Breast epithelium (tissue), 3 donors: ENCODE measurements at regions not wholly inside any gene's neighbourhood (a gene's known extent, or its start where the extent isn't known, plus 50 kb on each side); places are given as distances from the start of the nearest gene placed in this dataset.

Source experiments
- POLR2A ChIP-seq: fragments of 450-650 bp; IDR thresholded peaks from one replicate; pipeline ENCODE4 v1.6.1; 2016; ENCODE audit warnings: antibody characterized with exemption, mild to moderate bottlenecking, moderate library complexity
- POLR2AphosphoS5 ChIP-seq, 3 donors: sonication (generic); formaldehyde crosslinking; IDR thresholded peaks; one replicate each; pipeline ENCODE4 v1.6.1; 2017; ENCODE audit warnings: antibody characterized with exemption in 3 of 3
- TF ChIP-seq, protein P1 (sequence below), 3 donors: fragments of 450-650 bp; IDR thresholded peaks; one replicate each; pipeline ENCODE4 v1.5.1; 2016 to 2017; ENCODE audit warnings: antibody characterized with exemption in 3 of 3, mild to moderate bottlenecking in 3 of 3, moderate library complexity in 3 of 3

DNA sequence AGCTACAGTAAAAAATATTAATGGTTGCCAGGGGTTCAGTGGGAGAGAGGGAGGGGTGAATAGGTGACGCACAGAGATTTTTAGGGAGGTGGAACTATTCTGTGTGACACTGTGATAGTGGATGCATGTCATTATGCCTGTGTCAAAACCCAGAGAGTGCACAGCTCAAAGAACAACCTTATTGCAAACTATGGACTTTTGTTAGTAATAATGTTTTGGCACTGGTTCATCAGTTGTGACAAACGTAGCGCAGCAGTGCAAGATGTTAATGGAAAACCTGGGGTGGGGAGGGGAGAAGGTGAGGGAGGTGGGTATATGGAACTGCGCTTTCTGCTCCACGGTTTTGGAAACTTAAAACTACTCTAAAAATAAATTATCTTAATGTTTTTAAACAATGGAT is 134.6 kb upstream of the RFC3 start:
- TF ChIP-seq POLR2A (no peak), POLR2AphosphoS5 (IDR thresholded peaks at IDR 0.05) (no peak)
- TF ChIP-seq, protein P1, sequence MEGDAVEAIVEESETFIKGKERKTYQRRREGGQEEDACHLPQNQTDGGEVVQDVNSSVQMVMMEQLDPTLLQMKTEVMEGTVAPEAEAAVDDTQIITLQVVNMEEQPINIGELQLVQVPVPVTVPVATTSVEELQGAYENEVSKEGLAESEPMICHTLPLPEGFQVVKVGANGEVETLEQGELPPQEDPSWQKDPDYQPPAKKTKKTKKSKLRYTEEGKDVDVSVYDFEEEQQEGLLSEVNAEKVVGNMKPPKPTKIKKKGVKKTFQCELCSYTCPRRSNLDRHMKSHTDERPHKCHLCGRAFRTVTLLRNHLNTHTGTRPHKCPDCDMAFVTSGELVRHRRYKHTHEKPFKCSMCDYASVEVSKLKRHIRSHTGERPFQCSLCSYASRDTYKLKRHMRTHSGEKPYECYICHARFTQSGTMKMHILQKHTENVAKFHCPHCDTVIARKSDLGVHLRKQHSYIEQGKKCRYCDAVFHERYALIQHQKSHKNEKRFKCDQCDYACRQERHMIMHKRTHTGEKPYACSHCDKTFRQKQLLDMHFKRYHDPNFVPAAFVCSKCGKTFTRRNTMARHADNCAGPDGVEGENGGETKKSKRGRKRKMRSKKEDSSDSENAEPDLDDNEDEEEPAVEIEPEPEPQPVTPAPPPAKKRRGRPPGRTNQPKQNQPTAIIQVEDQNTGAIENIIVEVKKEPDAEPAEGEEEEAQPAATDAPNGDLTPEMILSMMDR (IDR thresholded peaks at IDR 0.05) = no peak
